ENCODE measurements at regions not wholly inside any gene's neighbourhood (a gene's known extent, or its start where the extent isn't known, plus 50 kb on each side); places are given as distances from the start of the nearest gene placed in this dataset.

DNA sequence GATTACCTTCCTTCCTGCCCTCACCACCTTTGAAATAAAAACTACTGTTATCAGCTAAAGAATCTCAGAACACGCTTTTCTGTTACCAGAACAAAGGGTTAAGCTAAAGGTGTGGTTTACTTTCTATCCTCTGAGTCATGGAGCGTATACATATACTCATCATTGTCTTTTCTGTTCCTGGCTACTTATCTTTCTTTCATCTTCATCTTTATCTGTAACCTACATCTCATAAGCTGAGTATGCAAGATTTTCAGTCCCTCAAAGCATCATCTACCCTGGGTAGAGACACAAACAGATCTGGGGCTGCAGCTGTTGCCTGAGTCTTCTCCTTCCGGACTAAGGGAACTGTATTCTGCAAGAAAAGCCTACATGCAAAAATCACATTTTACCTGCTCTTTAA, 75.6 kb downstream of the LMO4 start:
- no peak for TF ChIP-seq ZNF423 (CRISPR knock-in tag; IDR thresholded peaks at IDR 0.05)
- TF ChIP-seq CREM (CRISPR knock-in tag; IDR thresholded peaks at IDR 0.05): no peak
- no peak for TF ChIP-seq ELF4 (CRISPR knock-in tag; IDR thresholded peaks at IDR 0.05; ENCODE audit: low read depth)
- TF ChIP-seq, protein P1, sequence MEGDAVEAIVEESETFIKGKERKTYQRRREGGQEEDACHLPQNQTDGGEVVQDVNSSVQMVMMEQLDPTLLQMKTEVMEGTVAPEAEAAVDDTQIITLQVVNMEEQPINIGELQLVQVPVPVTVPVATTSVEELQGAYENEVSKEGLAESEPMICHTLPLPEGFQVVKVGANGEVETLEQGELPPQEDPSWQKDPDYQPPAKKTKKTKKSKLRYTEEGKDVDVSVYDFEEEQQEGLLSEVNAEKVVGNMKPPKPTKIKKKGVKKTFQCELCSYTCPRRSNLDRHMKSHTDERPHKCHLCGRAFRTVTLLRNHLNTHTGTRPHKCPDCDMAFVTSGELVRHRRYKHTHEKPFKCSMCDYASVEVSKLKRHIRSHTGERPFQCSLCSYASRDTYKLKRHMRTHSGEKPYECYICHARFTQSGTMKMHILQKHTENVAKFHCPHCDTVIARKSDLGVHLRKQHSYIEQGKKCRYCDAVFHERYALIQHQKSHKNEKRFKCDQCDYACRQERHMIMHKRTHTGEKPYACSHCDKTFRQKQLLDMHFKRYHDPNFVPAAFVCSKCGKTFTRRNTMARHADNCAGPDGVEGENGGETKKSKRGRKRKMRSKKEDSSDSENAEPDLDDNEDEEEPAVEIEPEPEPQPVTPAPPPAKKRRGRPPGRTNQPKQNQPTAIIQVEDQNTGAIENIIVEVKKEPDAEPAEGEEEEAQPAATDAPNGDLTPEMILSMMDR (IDR thresholded peaks at IDR 0.05): no peak
- TF ChIP-seq, protein P2, sequence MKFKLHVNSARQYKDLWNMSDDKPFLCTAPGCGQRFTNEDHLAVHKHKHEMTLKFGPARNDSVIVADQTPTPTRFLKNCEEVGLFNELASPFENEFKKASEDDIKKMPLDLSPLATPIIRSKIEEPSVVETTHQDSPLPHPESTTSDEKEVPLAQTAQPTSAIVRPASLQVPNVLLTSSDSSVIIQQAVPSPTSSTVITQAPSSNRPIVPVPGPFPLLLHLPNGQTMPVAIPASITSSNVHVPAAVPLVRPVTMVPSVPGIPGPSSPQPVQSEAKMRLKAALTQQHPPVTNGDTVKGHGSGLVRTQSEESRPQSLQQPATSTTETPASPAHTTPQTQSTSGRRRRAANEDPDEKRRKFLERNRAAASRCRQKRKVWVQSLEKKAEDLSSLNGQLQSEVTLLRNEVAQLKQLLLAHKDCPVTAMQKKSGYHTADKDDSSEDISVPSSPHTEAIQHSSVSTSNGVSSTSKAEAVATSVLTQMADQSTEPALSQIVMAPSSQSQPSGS (CRISPR knock-in tag; IDR thresholded peaks at IDR 0.05; ENCODE audit: borderline replicate concordance, low read depth): no peak
- no peak for TF ChIP-seq NR2C2 (CRISPR knock-in tag; IDR thresholded peaks at IDR 0.05)
